IPS-NIHi7 (cell line): ENCODE measurements at regions not wholly inside any gene's neighbourhood (a gene's known extent, or its start where the extent isn't known, plus 50 kb on each side); places are given as distances from the start of the nearest gene placed in this dataset.
"Not testable (repeated sequence)": the region's sequence is repeated elsewhere in the genome, so short reads cannot be mapped to it uniquely, and the experiment has no call there.

ENCODE experiments used
- DNase-seq: peaks from one replicate; pipeline ENCODE4 v3.0.0; 2012; ENCODE audit warnings: mixed read lengths; ENCODE audit errors: extremely low spot score

- no peak for DNase-seq
Observed at GRCh38 chr10:53434413-53434812, 661.8 kb upstream of the MBL2 start.

- no peak for DNase-seq
Observed at GRCh38 chr10:53432035-53432434, 659.5 kb upstream of the MBL2 start.

GRCh38 chr10:53430974-53431373 lies 658.4 kb upstream of the MBL2 start:
- DNase-seq, result no peak

GRCh38 chr10:53430127-53430891 lies 657.7 kb upstream of the MBL2 start:
- DNase-seq, result no peak

- no peak for DNase-seq
Observed at GRCh38 chr10:53422223-53422888, 649.8 kb upstream of the MBL2 start.

- DNase-seq, result no peak
Observed at GRCh38 chr10:53412651-53413050, 640.1 kb upstream of the MBL2 start.

- no peak for DNase-seq
Observed at GRCh38 chr10:53406532-53406931, 633.9 kb upstream of the MBL2 start.

- no peak for DNase-seq
Observed at GRCh38 chr10:53403688-53404087, 631.1 kb upstream of the MBL2 start.

GRCh38 chr10:53402594-53402993 lies 630.0 kb upstream of the MBL2 start:
- no peak for DNase-seq

GRCh38 chr10:53401536-53401935 lies 629.0 kb upstream of the MBL2 start:
- DNase-seq, result no peak

- DNase-seq, result no peak
Observed at GRCh38 chr10:53396876-53397275, 624.3 kb upstream of the MBL2 start.

GRCh38 chr10:53395449-53395848 lies 622.9 kb upstream of the MBL2 start:
- no peak for DNase-seq

- no peak for DNase-seq
Observed at GRCh38 chr10:53387562-53387961, 615.0 kb upstream of the MBL2 start.

- no peak for DNase-seq
Observed at GRCh38 chr10:53382543-53382942, 610.0 kb upstream of the MBL2 start.

- no peak for DNase-seq
Observed at GRCh38 chr10:53379956-53380355, 607.4 kb upstream of the MBL2 start.

GRCh38 chr10:53370347-53370746 lies 597.8 kb upstream of the MBL2 start:
- no peak for DNase-seq

GRCh38 chr10:53361936-53362335 lies 589.4 kb upstream of the MBL2 start:
- DNase-seq, result no peak

- no peak for DNase-seq
Observed at GRCh38 chr10:53361281-53361680, 588.7 kb upstream of the MBL2 start.

GRCh38 chr10:53358978-53359377 lies 586.4 kb upstream of the MBL2 start:
- not testable (repeated sequence) for DNase-seq

GRCh38 chr10:53358536-53358935 lies 586.0 kb upstream of the MBL2 start:
- no peak for DNase-seq

- DNase-seq, result no peak
Observed at GRCh38 chr10:53357587-53357986, 585.0 kb upstream of the MBL2 start.

GRCh38 chr10:53356616-53357349 lies 584.2 kb upstream of the MBL2 start:
- DNase-seq, result no peak

GRCh38 chr10:53342531-53342930 lies 569.9 kb upstream of the MBL2 start:
- DNase-seq, result not testable (repeated sequence)
